Chondrocyte (in vitro differentiated cells): ENCODE measurements at regions not wholly inside any gene's neighbourhood (a gene's known extent, or its start where the extent isn't known, plus 50 kb on each side); places are given as distances from the start of the nearest gene placed in this dataset.
"Not testable (repeated sequence)": the region's sequence is repeated elsewhere in the genome, so short reads cannot be mapped to it uniquely, and the experiment has no call there.

Experiments
- DNase-seq: peaks from one replicate; pipeline ENCODE4 v3.0.0; 2021; ENCODE audit warnings: mixed read lengths, low spot score
- H3K27ac Mint-ChIP-seq: one replicate; pipeline ENCODE4 v1.8.0; 2021; ENCODE audit warnings: mild to moderate bottlenecking, moderate library complexity, mixed read lengths; ENCODE audit not compliant: unreplicated experiment
- H3K27me3 Mint-ChIP-seq: 2 replicates; pipeline ENCODE4 v1.8.0; 2021; ENCODE audit warnings: low read depth, mixed read lengths
- H3K36me3 Mint-ChIP-seq: 2 replicates; pipeline ENCODE4 v1.8.0; 2021; ENCODE audit warnings: low read depth, mixed read lengths
- H3K4me1 Mint-ChIP-seq: 2 replicates; pipeline ENCODE4 v1.8.0; 2021; ENCODE audit warnings: low read depth, mild to moderate bottlenecking, mixed read lengths
- H3K4me3 Mint-ChIP-seq: one replicate; pipeline ENCODE4 v1.8.0; 2021; ENCODE audit warnings: mild to moderate bottlenecking, moderate library complexity, mixed read lengths; ENCODE audit not compliant: unreplicated experiment
- H3K9me3 Mint-ChIP-seq: 2 replicates; pipeline ENCODE4 v1.8.0; 2021; ENCODE audit warnings: low read depth, mixed read lengths
- CTCF ChIP-seq: fragments of 200-600 bp; sonication (generic); IDR thresholded peaks from 2 replicates; pipeline ENCODE4 v1.5.0; 2021; ENCODE audit warnings: antibody characterized with exemption, mild to moderate bottlenecking, moderate library complexity

GRCh38 chr3:21195203-21195602 is 555.8 kb downstream of the ZNF385D start:
- Mint-ChIP-seq H3K4me1 (no peaks in the 10 kb centered on the region), H3K27ac (no peak overlapping the region), H3K4me3 (no peak overlapping the region), H3K36me3 (no peaks in the 10 kb centered on the region), H3K27me3 (no peaks in the 10 kb centered on the region), H3K9me3 (peaks cover 8% of the 10 kb centered on the region)
- DNase-seq: no peak
- no peak for TF ChIP-seq CTCF

- H3K9me3 Mint-ChIP-seq, H3K4me1 Mint-ChIP-seq, DNase-seq, H3K27me3 Mint-ChIP-seq, H3K36me3 Mint-ChIP-seq, H3K4me3 Mint-ChIP-seq, H3K27ac Mint-ChIP-seq: not testable (repeated sequence)
Measured at GRCh38 chr3:21194036-21194435, 557.0 kb downstream of the ZNF385D start.

- DNase-seq: no peak
- no peak for TF ChIP-seq CTCF
- Mint-ChIP-seq H3K27ac (no peak overlapping the region), H3K27me3 (no peaks in the 10 kb centered on the region), H3K4me1 (no peaks in the 10 kb centered on the region), H3K9me3 (peaks cover 7% of the 10 kb centered on the region), H3K4me3 (no peak overlapping the region), H3K36me3 (no peaks in the 10 kb centered on the region)
Measured at GRCh38 chr3:21188459-21188858, 562.6 kb downstream of the ZNF385D start.

- no peak for DNase-seq
- Mint-ChIP-seq H3K4me3 (no peak overlapping the region), H3K9me3 (peaks cover 9% of the 10 kb centered on the region), H3K27me3 (no peaks in the 10 kb centered on the region), H3K27ac (no peak overlapping the region), H3K36me3 (no peaks in the 10 kb centered on the region), H3K4me1 (no peaks in the 10 kb centered on the region)
- TF ChIP-seq CTCF: no peak
Measured at GRCh38 chr3:21185816-21186314, 565.1 kb downstream of the ZNF385D start.

GRCh38 chr3:21174461-21174860 is 576.5 kb downstream of the ZNF385D start:
- Mint-ChIP-seq H3K4me1 (no peaks in the 10 kb centered on the region), H3K27ac (no peak overlapping the region), H3K36me3 (peaks cover 3% of the 10 kb centered on the region), H3K27me3 (no peaks in the 10 kb centered on the region), H3K4me3 (no peak overlapping the region), H3K9me3 (peaks cover 36% of the 10 kb centered on the region)
- no peak for DNase-seq
- TF ChIP-seq CTCF: no peak

GRCh38 chr3:21170964-21171363 is 580.0 kb downstream of the ZNF385D start:
- no peak for DNase-seq

More at GRCh38 chr3:21170964-21171363, 580.0 kb downstream of the ZNF385D start:
- no peaks in the 10 kb centered on the region for H3K27me3 Mint-ChIP-seq
- H3K4me1 Mint-ChIP-seq: no peaks in the 10 kb centered on the region
- peak; percentile 66 for TF ChIP-seq CTCF
- H3K4me3 Mint-ChIP-seq: no peak overlapping the region
- H3K9me3 Mint-ChIP-seq: peaks cover 10% of the 10 kb centered on the region
- H3K27ac Mint-ChIP-seq: no peak overlapping the region
- H3K36me3 Mint-ChIP-seq: no peaks in the 10 kb centered on the region
